Mesothelial cell of epicardium (in vitro differentiated cells): ENCODE measurements at regions not wholly inside any gene's neighbourhood (a gene's known extent, or its start where the extent isn't known, plus 50 kb on each side); places are given as distances from the start of the nearest gene placed in this dataset.
"Not testable (repeated sequence)": the region's sequence is repeated elsewhere in the genome, so short reads cannot be mapped to it uniquely, and the experiment has no call there.

Experiments used
- DNase-seq, 2 experiments: peaks; one replicate each; pipeline ENCODE4 v3.0.0; 2021; ENCODE audit warnings: low spot score in 2 of 2; ENCODE audit not compliant: unreplicated experiment in 2 of 2
- H3K27ac Mint-ChIP-seq: 2 replicates; pipeline ENCODE4 v1.8.0; 2021; ENCODE audit warnings: mixed read lengths
- H3K27me3 Mint-ChIP-seq: 2 replicates; pipeline ENCODE4 v1.8.0; 2021; ENCODE audit warnings: low read depth, mixed read lengths
- H3K36me3 Mint-ChIP-seq: 2 replicates; pipeline ENCODE4 v1.8.0; 2021; ENCODE audit warnings: mixed read lengths
- H3K4me1 Mint-ChIP-seq: 2 replicates; pipeline ENCODE4 v1.8.0; 2021; ENCODE audit warnings: mixed read lengths
- H3K4me3 Mint-ChIP-seq: 2 replicates; pipeline ENCODE4 v1.8.0; 2021; ENCODE audit warnings: mild to moderate bottlenecking, moderate library complexity, mixed read lengths
- H3K9me3 Mint-ChIP-seq: 2 replicates; pipeline ENCODE4 v1.8.0; 2021; ENCODE audit warnings: mixed read lengths
- TF ChIP-seq, protein P1 (sequence below): fragments of 200-600 bp; sonication (generic); IDR thresholded peaks from one replicate; pipeline ENCODE4 v1.5.0; 2021; ENCODE audit warnings: antibody characterized with exemption; ENCODE audit not compliant: unreplicated experiment

DNA sequence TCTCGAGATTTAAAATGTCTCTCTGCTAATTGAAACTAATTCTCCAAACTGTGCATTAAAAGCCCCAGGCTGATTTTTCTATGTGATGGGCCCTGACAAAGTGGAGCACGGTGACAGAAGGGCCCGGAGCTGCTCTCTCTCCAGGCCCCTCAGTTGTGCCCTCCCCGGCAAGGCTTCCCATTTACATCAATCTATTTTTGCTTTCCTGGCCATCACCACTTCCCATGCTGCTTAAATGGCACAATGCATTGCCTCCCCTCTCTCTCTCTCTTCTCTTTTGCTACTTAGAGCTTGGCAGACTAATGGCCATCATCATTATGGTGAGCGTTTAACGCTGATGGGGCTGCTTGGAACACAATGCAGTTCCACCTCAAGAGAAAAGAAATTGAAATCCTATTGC is 270.7 kb upstream of the DIO3 start:
- TF ChIP-seq, protein P1, sequence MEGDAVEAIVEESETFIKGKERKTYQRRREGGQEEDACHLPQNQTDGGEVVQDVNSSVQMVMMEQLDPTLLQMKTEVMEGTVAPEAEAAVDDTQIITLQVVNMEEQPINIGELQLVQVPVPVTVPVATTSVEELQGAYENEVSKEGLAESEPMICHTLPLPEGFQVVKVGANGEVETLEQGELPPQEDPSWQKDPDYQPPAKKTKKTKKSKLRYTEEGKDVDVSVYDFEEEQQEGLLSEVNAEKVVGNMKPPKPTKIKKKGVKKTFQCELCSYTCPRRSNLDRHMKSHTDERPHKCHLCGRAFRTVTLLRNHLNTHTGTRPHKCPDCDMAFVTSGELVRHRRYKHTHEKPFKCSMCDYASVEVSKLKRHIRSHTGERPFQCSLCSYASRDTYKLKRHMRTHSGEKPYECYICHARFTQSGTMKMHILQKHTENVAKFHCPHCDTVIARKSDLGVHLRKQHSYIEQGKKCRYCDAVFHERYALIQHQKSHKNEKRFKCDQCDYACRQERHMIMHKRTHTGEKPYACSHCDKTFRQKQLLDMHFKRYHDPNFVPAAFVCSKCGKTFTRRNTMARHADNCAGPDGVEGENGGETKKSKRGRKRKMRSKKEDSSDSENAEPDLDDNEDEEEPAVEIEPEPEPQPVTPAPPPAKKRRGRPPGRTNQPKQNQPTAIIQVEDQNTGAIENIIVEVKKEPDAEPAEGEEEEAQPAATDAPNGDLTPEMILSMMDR = no peak
- H3K27ac Mint-ChIP-seq = no peak overlapping the region
- H3K36me3 Mint-ChIP-seq = no peaks in the 10 kb centered on the region
- no peak for DNase-seq
- H3K4me1 Mint-ChIP-seq = peaks cover 12% of the 10 kb centered on the region
- H3K4me3 Mint-ChIP-seq = no peak overlapping the region
- H3K9me3 Mint-ChIP-seq = peaks cover 10% of the 10 kb centered on the region
- H3K27me3 Mint-ChIP-seq = no peaks in the 10 kb centered on the region

DNA sequence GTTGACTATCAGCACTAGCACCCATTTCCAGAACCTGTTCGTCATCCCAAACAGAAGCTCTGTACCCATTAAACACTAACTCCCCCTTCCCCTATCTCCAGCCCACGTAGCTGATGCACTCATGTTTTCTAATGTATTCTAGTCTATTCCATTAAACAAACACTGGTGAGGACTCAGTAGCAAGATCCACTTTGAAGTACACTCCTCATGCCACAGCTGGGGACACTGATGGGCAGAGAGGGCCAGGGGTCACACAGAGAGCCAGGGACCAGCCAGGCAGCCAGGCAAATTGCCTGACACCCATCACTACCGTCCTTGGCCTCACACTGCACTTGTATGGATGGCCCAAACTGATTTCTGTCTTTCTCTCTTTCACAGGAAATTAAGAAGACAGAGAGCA is 269.9 kb upstream of the DIO3 start:
- H3K27ac Mint-ChIP-seq = no peak overlapping the region
- H3K9me3 Mint-ChIP-seq = peaks cover 18% of the 10 kb centered on the region
- peaks cover 7% of the 10 kb centered on the region for H3K36me3 Mint-ChIP-seq
- TF ChIP-seq, protein P1 = no peak
- peaks cover 12% of the 10 kb centered on the region for H3K4me1 Mint-ChIP-seq
- no peaks in the 10 kb centered on the region for H3K27me3 Mint-ChIP-seq
- DNase-seq = no peak
- H3K4me3 Mint-ChIP-seq = no peak overlapping the region

GRCh38 chr14:101292448-101292847 is 268.8 kb upstream of the DIO3 start:
- TF ChIP-seq, protein P1 = no peak
- H3K4me3 Mint-ChIP-seq = no peak overlapping the region
- peaks cover 27% of the 10 kb centered on the region for H3K9me3 Mint-ChIP-seq
- DNase-seq = no peak
- no peaks in the 10 kb centered on the region for H3K27me3 Mint-ChIP-seq
- peaks cover 15% of the 10 kb centered on the region for H3K36me3 Mint-ChIP-seq
- H3K27ac Mint-ChIP-seq = no peak overlapping the region
- H3K4me1 Mint-ChIP-seq = peaks cover 12% of the 10 kb centered on the region

- peaks cover 15% of the 10 kb centered on the region for H3K36me3 Mint-ChIP-seq
- peaks cover 32% of the 10 kb centered on the region for H3K9me3 Mint-ChIP-seq
- H3K27me3 Mint-ChIP-seq = no peaks in the 10 kb centered on the region
- no peak for DNase-seq
- H3K4me1 Mint-ChIP-seq = peaks cover 5% of the 10 kb centered on the region
- TF ChIP-seq, protein P1 = no peak
- H3K27ac Mint-ChIP-seq = no peak overlapping the region
- no peak overlapping the region for H3K4me3 Mint-ChIP-seq
Observed at GRCh38 chr14:101293605-101294004, 267.7 kb upstream of the DIO3 start.

DNA sequence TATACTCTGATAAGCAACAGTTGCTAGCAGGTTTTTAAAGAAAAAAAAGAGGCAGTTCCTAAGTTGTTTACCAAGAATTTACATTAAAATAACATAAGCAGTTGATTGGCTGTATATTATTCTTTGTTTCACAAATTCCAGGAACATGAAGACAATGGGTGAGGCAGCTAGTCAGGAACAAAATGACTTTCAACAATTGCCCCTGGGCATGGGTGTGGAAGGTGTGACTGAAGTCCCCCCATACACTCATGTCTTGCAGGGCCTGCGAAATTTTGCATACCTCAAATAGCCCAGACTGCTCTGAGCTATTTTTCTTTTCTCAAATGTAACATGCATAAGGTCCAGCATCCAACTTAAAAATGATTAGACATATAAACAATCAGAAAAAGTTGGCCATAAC is 267.2 kb upstream of the DIO3 start:
- DNase-seq = no peak
- TF ChIP-seq, protein P1 = no peak
- peaks cover 15% of the 10 kb centered on the region for H3K36me3 Mint-ChIP-seq
- no peak overlapping the region for H3K27ac Mint-ChIP-seq
- H3K4me3 Mint-ChIP-seq = no peak overlapping the region
- peaks cover 3% of the 10 kb centered on the region for H3K4me1 Mint-ChIP-seq
- H3K27me3 Mint-ChIP-seq = no peaks in the 10 kb centered on the region
- H3K9me3 Mint-ChIP-seq = peaks cover 32% of the 10 kb centered on the region

DNA sequence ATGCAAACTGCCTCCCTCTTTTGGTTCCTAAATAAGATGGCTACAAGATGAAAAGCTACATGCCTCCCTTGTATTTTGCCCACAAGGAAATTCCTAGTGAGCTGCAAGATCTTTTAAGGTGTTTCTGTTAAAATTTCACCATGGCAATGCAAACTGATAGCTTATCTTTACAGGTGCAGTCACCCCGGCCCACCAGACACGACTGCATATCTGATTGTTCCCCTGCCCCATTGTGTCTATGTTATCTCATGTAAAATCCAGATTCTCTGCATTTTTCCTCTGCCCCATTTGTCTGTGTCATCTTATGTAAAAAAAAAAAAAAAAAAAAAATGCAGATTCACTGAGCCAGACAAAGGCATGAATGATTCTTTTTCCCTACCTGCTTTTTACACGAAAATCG is 261.5 kb upstream of the DIO3 start:
- H3K9me3 Mint-ChIP-seq = peaks cover 42% of the 10 kb centered on the region
- not testable (repeated sequence) for H3K27ac Mint-ChIP-seq, DNase-seq, H3K4me3 Mint-ChIP-seq, H3K27me3 Mint-ChIP-seq
- peaks cover 19% of the 10 kb centered on the region for H3K4me1 Mint-ChIP-seq
- H3K36me3 Mint-ChIP-seq = peaks cover 17% of the 10 kb centered on the region
